ENCODE measurements at regions not wholly inside any gene's neighbourhood (a gene's known extent, or its start where the extent isn't known, plus 50 kb on each side); places are given as distances from the start of the nearest gene placed in this dataset.
"Not testable (repeated sequence)": the region's sequence is repeated elsewhere in the genome, so short reads cannot be mapped to it uniquely, and the experiment has no call there.

GRCh38 chr1:157252473-157252872 is 114.3 kb upstream of the ETV3 start:
- DNase-seq (ENCODE audit: low read depth) = no peak

- DNase-seq (ENCODE audit: low read depth) = no peak
Measured at GRCh38 chr1:157249739-157250138, 111.5 kb upstream of the ETV3 start.

- no peak for DNase-seq (ENCODE audit: low read depth)
Measured at GRCh38 chr1:157249326-157249725, 111.1 kb upstream of the ETV3 start.

GRCh38 chr1:157247764-157248049 is 109.5 kb upstream of the ETV3 start:
- DNase-seq (ENCODE audit: low read depth) = not testable (repeated sequence)

- no peak for DNase-seq (ENCODE audit: low read depth)
Measured at GRCh38 chr1:157247005-157247763, 109.0 kb upstream of the ETV3 start.

- no peak for DNase-seq (ENCODE audit: low read depth)
Measured at GRCh38 chr1:157245823-157246222, 107.6 kb upstream of the ETV3 start.

- no peak for DNase-seq (ENCODE audit: low read depth)
Measured at GRCh38 chr1:157241185-157241538, 103.0 kb upstream of the ETV3 start.

GRCh38 chr1:157240495-157241184 is 102.4 kb upstream of the ETV3 start:
- no peak for DNase-seq (ENCODE audit: low read depth)

GRCh38 chr1:157239936-157240335 is 101.7 kb upstream of the ETV3 start:
- DNase-seq (ENCODE audit: low read depth) = no peak

GRCh38 chr1:157238585-157238984 is 100.4 kb upstream of the ETV3 start:
- no peak for DNase-seq (ENCODE audit: low read depth)

GRCh38 chr1:157237981-157238380 is 99.8 kb upstream of the ETV3 start:
- DNase-seq (ENCODE audit: low read depth) = no peak

GRCh38 chr1:157237522-157237921 is 99.3 kb upstream of the ETV3 start:
- DNase-seq (ENCODE audit: low read depth) = no peak

- no peak for DNase-seq (ENCODE audit: low read depth)
Measured at GRCh38 chr1:157236072-157236471, 97.9 kb upstream of the ETV3 start.

- DNase-seq (ENCODE audit: low read depth) = no peak
Measured at GRCh38 chr1:157235307-157235706, 97.1 kb upstream of the ETV3 start.

- no peak for DNase-seq (ENCODE audit: low read depth)
Measured at GRCh38 chr1:157234705-157235273, 96.6 kb upstream of the ETV3 start.

GRCh38 chr1:157233131-157233530 is 94.9 kb upstream of the ETV3 start:
- no peak for DNase-seq (ENCODE audit: low read depth)

GRCh38 chr1:157231846-157232525 is 93.8 kb upstream of the ETV3 start:
- DNase-seq (ENCODE audit: low read depth) = no peak

GRCh38 chr1:157230500-157230899 is 92.3 kb upstream of the ETV3 start:
- DNase-seq (ENCODE audit: low read depth) = no peak

- no peak for DNase-seq (ENCODE audit: low read depth)
Measured at GRCh38 chr1:157227700-157228099, 89.5 kb upstream of the ETV3 start.

- DNase-seq (ENCODE audit: low read depth) = no peak
Measured at GRCh38 chr1:157226739-157227138, 88.5 kb upstream of the ETV3 start.

- DNase-seq (ENCODE audit: low read depth) = no peak
Measured at GRCh38 chr1:157219600-157219999, 81.4 kb upstream of the ETV3 start.

GRCh38 chr1:157219182-157219581 is 81.0 kb upstream of the ETV3 start:
- DNase-seq (ENCODE audit: low read depth) = no peak

- DNase-seq (ENCODE audit: low read depth) = no peak
Measured at GRCh38 chr1:157218671-157219070, 80.5 kb upstream of the ETV3 start.
